AML-193 (cell line): ENCODE measurements at regions not wholly inside any gene's neighbourhood (a gene's known extent, or its start where the extent isn't known, plus 50 kb on each side); places are given as distances from the start of the nearest gene placed in this dataset.

ENCODE experiments used
- DNase-seq, 2 experiments: peaks; one replicate each; lab custom pipeline; 2025; lab: John Stamatoyannopoulos, UW

DNA sequence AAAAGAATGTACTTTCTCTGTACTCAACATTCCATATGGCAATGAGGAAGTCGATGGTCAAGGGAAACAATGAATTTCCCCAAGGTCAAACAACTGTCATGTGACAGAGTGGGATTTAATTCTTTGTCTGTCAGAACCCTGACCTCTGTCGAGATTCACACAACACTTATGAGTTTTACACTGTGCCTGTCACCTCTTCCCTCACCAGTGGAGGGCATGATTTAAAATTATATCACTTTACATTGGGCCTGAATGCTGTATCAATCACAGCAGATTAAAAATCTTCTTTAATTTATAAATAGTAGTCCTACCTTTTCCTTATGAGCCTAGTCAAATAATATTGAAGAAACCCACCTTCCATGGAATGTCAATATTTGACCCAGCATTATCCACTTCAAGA, 276.7 kb downstream of the CDH10 start:
- DNase-seq = no peak

DNA sequence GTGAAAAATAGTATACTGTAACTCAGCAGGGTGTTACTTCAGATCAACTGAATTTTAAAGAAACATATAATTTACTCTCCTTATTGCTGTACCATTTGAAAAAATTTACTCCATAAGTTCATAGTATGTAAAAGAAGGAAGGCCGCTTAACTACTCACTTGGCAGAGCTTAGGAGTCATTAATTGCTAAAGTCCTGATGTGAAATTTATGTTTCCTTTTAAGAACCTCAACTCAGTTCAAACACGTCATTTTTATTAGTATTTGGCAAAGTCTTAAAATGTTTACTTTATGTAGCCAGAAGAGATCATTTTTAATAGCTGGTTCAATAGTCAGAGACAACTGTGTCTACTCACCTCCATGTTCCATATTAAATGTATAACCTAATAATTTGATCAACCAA, 268.6 kb downstream of the CDH10 start:
- DNase-seq = no peak

DNA sequence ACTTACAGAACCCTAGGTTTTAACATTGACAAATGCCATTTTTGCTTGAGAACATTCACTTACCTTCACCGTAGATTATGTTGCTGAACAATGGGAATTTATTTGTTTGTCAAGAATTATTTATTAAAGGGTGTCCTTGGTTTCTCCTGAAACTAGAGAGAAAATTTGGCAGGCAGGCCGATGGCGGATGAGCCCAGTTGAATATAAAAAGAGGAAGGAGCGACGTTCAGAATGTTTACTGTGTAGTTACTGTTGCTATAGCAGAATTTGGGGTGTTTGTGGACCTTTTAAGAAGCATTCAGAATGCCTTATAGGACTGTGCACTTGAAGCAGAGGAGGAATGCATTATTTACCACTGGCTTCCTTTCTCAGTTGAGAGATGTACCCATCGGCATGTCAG, 268.2 kb downstream of the CDH10 start:
- DNase-seq = no peak

DNA sequence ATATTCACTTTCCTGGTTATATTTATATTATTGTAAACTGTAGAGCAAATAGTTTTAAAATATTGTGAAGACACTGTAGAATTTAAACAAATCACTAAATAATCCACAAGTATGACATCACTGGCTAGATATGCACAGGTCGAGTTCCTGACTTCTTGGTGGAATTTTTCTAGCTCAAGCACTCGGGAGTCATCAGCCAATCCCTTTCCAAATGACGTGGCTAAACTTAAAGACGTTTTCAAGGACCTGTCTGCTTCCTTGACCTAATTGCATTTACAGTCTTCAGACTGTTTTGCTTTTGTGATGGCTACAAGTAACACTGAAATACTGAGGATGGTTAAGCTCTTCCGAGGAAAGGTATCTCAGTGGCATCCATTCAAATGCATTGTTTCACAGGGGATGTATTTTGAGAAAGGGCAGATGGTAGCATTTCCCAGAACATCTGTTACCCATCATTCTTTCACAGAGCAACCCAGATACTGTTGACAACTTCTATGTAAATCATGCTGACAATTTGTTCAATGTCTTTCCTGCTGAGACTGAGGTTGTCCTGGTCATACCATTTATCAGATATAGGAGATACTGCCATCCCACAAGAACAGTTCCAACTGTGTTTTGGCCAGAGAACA, 262.8 kb downstream of the CDH10 start:
- no peak for DNase-seq

DNA sequence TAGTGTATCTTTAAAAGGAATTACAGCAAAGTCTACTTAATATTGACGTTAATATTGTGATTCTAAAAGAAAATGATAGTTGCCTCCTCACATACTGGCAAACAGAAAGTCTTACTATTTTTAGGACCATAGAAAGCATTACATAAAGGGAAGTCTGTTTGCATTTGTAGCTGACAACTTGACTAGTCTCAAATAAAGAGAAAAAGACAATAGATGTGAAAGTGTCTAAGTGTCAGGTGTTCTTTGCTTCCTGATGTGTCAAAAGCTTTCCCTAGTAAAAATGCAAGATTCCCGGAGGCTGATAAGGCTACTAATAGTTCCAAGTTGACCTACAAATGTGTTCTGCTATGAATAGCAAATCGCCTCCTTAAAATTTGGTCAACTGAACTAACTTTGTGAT, 259.7 kb downstream of the CDH10 start:
- DNase-seq = no peak

DNA sequence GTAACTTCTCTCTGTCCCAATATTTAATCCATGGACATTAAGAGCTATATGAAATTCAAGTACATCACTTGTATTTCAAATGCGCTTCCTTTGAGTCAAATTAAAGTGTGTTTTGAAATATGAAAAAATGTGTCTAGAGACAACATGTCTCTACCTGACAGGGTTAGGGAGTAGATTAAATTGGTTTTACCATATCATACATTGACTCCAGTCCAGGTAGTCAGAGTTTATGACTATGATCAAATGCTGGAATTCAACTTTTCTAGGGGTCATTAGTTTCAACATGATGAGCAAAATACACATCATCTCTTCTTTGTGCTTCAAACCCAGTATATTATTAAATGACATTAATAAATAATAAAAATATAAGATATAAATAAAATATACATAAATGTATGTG, 259.2 kb downstream of the CDH10 start:
- DNase-seq = no peak

DNA sequence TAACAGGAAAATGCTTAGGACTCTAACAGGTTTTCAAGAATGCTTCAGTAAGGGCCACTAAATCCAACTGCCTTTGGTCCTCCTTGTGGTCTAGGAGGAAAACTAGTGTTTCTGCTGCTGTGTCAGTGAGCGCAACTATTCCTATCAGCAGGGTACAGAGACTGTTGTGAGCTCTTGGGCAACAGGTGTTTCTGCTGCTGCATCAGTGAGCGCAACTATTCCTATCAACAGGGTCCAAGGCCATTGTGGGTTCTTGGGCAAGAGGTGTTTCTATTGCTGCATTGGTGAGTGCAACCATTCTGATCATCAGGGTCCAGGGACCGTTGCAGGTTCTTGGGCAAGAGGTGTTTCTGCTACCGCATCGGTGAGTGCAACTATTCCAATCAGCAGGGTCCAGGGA, 256.3 kb downstream of the CDH10 start:
- no peak for DNase-seq

DNA sequence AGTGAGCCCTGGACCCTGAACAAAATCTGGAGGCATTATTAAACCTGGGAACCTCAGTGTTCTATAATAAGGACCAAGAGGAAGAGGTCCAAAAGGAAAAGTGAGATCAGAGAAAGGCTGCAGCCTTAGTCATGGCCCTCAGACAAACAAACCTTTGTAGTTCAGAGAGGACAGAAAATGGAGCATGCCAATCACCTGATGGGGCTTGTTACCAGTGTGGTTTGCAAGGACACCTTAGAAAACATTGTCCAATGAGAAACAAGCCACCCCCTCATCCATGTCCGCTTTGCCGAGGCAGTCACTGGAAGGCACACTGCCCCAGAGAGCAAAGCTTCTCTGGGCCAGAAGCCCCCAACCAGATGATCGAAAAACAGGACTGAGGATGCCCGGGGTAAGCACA, 254.8 kb downstream of the CDH10 start:
- DNase-seq = no peak

DNA sequence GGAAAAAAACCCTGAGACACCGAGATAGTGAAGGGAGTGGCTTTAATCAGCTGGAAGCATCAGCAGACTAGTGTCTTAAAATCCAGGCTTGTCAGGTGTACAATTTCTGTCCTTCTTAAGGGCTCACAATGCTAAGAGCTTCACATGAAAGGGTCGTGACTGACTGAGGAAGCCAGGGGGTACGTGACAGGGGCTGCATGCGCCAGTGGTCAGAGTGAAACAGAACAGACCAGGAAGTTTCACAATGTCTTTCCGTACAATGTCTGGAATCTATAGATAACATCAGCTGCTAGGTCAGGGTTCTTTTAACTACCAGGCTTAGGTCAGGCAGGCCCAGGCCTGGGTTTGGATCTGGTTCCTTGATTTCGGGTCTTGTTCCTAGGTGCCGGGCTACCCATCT, 253.0 kb downstream of the CDH10 start:
- no peak for DNase-seq

DNA sequence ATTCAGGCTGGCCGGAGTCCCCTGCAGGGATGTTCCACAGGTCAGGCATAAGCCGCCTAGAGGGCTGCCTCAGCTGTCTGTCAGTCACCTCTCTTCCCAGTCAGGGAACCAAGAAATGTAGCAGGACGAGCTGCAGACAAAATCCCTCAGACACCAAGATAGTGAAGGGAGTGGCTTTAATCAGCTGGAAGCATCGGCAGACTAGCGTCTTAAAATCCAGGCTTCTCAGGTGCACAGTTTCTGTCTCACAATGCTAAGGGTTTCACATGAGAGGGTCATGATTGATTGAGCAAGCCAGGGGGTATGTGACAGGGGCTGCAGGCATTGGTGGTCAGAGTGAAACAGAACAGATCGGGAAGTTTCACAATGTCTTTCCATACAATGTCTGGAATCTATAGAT, 247.2 kb downstream of the CDH10 start:
- no peak for DNase-seq

DNA sequence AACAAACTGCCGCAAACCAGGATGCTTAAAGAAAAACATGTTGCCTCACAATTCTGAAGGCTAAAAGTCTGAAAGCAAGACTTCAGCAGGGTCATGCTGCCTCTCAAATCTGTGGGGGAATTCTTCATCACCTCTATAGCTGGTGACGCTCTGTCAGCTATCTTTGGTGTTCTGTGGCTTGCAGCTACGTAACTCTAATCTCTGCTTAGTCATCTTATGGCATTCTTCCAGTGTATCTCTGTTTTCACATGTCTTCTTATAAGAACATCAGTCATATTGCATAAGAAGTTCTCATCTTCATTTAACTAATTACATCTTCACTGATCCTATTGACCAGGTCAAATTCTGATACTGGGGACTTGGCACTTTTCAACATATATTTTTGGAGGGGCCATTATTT, 243.0 kb downstream of the CDH10 start:
- DNase-seq = no peak

DNA sequence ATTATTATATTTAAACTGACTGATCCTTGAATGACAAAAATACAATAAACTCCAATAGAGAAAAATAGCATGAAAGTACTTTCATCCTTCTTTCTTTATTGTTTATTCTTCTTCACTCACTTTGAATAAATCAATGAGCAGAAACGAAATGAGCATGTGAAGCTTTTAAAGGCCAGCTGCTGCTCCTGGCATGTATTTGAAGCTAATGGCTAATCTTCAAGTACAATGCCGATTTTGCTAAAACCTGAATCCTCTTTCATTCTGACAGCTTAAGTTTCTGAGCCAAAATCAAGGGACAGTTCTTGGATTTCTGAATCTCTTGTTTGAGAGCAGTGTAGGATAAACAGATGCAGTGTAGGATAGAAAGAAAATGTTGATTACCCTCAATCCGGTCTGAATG, 237.3 kb downstream of the CDH10 start:
- no peak for DNase-seq

DNA sequence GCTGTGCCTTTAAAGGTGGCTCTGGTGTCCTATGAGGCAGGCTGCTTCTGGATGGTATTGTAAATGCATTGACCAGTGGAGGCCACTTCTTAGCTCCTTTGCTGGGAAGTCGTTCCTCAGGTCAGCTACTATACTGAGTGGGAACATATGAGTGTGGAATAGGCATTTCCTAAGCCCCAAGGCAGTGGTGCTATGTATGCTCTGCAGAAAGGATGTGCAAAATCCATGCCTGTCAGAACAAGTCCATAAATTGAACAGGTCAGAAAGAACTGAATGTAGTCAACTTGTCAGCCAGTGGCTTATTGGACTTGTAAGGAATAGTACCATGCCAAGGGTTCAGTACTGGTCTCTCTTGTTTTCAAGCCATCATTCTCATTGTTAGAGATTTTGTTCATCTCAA, 216.4 kb downstream of the CDH10 start:
- DNase-seq = no peak

DNA sequence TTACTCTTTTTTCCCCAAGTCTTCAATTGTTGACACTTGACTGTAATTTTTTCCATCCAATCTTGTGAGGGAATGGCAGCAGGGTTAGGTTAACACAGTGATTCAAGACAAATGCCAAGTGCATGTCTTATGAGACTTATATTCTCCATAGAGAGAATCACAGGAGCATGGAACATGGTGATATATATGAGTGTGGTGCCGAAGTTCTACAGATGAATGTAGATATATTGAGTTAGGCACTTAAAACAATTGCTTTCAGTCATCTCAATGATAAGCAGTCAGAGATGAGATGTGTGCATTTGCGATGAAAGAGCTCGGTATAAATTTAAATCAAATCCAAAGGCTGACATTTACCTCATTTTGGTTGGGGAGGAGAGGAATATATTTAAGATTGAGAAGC, 211.2 kb downstream of the CDH10 start:
- DNase-seq = no peak
